K562 (cell line): ENCODE measurements at regions not wholly inside any gene's neighbourhood (a gene's known extent, or its start where the extent isn't known, plus 50 kb on each side); places are given as distances from the start of the nearest gene placed in this dataset.

Experiments
- ATAC-seq: fragments of 200-7000 bp; cut with Tn5 transposase; 3 replicates; pipeline ENCODE4 v1.9.1; 2020; ENCODE audit warnings: moderate library complexity
- BruUV-seq: library from RNA; stranded (reverse); fragments of 400-500 nt; replicated peaks from 2 replicates; lab custom pipeline; 2021; lab: Mats Ljungman, UMichigan
- CTCF ChIA-PET: fragments of 300-600 bp; formaldehyde crosslinking; extraction: SDS; loops from one replicate; lab custom pipeline; 2021; ENCODE audit warnings: low intra/inter-chr PET ratio; lab: Yijun Ruan, JAX
- POLR2A ChIA-PET: fragments of 300-600, 350-650 bp; sonication (Branson Sonifier 250); formaldehyde crosslinking; extraction: SDS; loops from one replicate; lab custom pipeline; 2021; ENCODE audit warnings: antibody characterized with exemption, inconsistent platforms; lab: Yijun Ruan, JAX
- DNase-seq, 4 experiments: peaks; one replicate each; pipeline versions ENCODE4 v3.0.0 to v3.0.0-alpha.2; 2011 to 2018; ENCODE audit warnings: low spot score in 3 of 4, mixed read lengths in 3 of 4; ENCODE audit errors: extremely low read depth in 1 of 4
- FAIRE-seq: peaks from 2 replicates; lab custom pipeline; 2011; peaks lifted over from hg19 to GRCh38; lab: Jason Lieb, UNC
- H2AFZ ChIP-seq: 2 replicates; pipeline ENCODE4 v1.6.0; 2011; ENCODE audit warnings: low read depth, low read length, control low read depth, inconsistent platforms
- H3K27ac ChIP-seq: fragments of 200-600 bp; 3 replicates; pipeline ENCODE4 v1.8.0; 2011; ENCODE audit warnings: low read depth, mild to moderate bottlenecking, control low read depth, inconsistent platforms, low read length, moderate library complexity, mixed read lengths; ENCODE audit errors: extremely low read depth
- H3K27me3 ChIP-seq, 2 experiments: fragments of 300-600 bp in 1 of 2; 2 replicates in 1 of 2; 3 replicates in 1 of 2; pipeline versions ENCODE4 v1.6.0 to v1.8.0; 2011; ENCODE audit warnings: inconsistent platforms in 2 of 2, low read length in 2 of 2, mild to moderate bottlenecking in 1 of 2, mixed read lengths in 1 of 2, moderate library complexity in 1 of 2; ENCODE audit not compliant: control insufficient read depth in 2 of 2, insufficient read depth in 2 of 2
- H3K36me3 ChIP-seq: fragments of 300-600 bp; 3 replicates; pipeline ENCODE4 v1.8.0; 2011; ENCODE audit warnings: mild to moderate bottlenecking, low read length, inconsistent platforms; ENCODE audit not compliant: control insufficient read depth, insufficient read depth
- H3K4me1 ChIP-seq, 2 experiments: fragments of 200-600 bp in 1 of 2; replicated peaks in 1 of 2; 2 replicates in 1 of 2; 3 replicates in 1 of 2; pipeline versions ENCODE4 v1.5.1 to v1.8.0; 2011; ENCODE audit warnings: inconsistent platforms in 2 of 2, low read length in 2 of 2, mild to moderate bottlenecking in 1 of 2, mixed read lengths in 1 of 2, moderate library complexity in 1 of 2; ENCODE audit not compliant: control insufficient read depth in 2 of 2, insufficient read depth in 2 of 2
- H3K4me2 ChIP-seq: 2 replicates; pipeline ENCODE4 v1.6.1; 2011; ENCODE audit warnings: low read length, control low read depth, inconsistent platforms, mixed read lengths; ENCODE audit not compliant: insufficient read depth
- H3K4me3 ChIP-seq: fragments of 200-600 bp; sonication (generic), shearing (Covaris generic); 2 replicates; pipeline ENCODE4 v1.5.1; 2016; ENCODE audit warnings: control low read depth, inconsistent platforms
- H3K79me2 ChIP-seq: fragments of 200-600 bp; 3 replicates; pipeline ENCODE4 v1.8.0; 2011; ENCODE audit warnings: low read length, inconsistent platforms; ENCODE audit not compliant: control insufficient read depth, insufficient read depth
- H3K9ac ChIP-seq, 2 experiments: 2 replicates each; pipeline versions ENCODE4 v1.6.0 to v1.6.1; 2011; ENCODE audit warnings: low read depth in 2 of 2, low read length in 2 of 2, control low read depth in 1 of 2, inconsistent platforms in 1 of 2, mild to moderate bottlenecking in 1 of 2, mixed read lengths in 1 of 2; ENCODE audit not compliant: insufficient read depth in 1 of 2
- H3K9me1 ChIP-seq: one replicate; pipeline ENCODE4 v1.6.0; 2011; ENCODE audit warnings: inconsistent platforms, mild to moderate bottlenecking, low read length, moderate library complexity; ENCODE audit not compliant: control insufficient read depth, insufficient read depth
- H3K9me3 ChIP-seq: replicated peaks from 2 replicates; pipeline ENCODE4 v1.5.1; 2011; ENCODE audit warnings: low read depth, low read length, inconsistent platforms; ENCODE audit not compliant: control insufficient read depth, insufficient read depth
- H4K20me1 ChIP-seq: replicated peaks from 2 replicates; pipeline ENCODE4 v1.6.1; 2011; ENCODE audit warnings: low read length, inconsistent platforms, mixed read lengths; ENCODE audit not compliant: control insufficient read depth, insufficient read depth
- CHD2 ChIP-seq: IDR thresholded peaks from 2 replicates; pipeline ENCODE4 v1.6.1; 2011; ENCODE audit warnings: low read depth, low read length
- ELF1 ChIP-seq: fragments of 200-800 bp; sonication (Bioruptor generic); IDR thresholded peaks from 2 replicates; pipeline ENCODE4 v1.6.1; 2016; ENCODE audit warnings: missing genetic modification characterization, missing compliant biosample characterization
- ESRRA ChIP-seq: fragments of 450-650 bp; IDR thresholded peaks from 2 replicates; pipeline ENCODE4 v1.6.1; 2014; ENCODE audit warnings: low read depth, mild to moderate bottlenecking, moderate library complexity, borderline replicate concordance
- EZH2 ChIP-seq: IDR thresholded peaks from 2 replicates; pipeline ENCODE4 v1.6.1; 2012; ENCODE audit warnings: low read depth, mild to moderate bottlenecking, inconsistent platforms, low read length, borderline replicate concordance
- HNRNPK ChIP-seq: fragments of 200-400 bp; formaldehyde crosslinking; IDR thresholded peaks from one replicate; pipeline ENCODE4 v1.6.1; 2018; ENCODE audit warnings: mild to moderate bottlenecking, low read depth, low read length; ENCODE audit not compliant: poor library complexity, severe bottlenecking
- RBM39 ChIP-seq: fragments of 200-400 bp; formaldehyde crosslinking; optimal IDR thresholded peaks from 2 replicates; pipeline ENCODE3; 2018; ENCODE audit warnings: low read depth, low read length
- SIN3B ChIP-seq: fragments of 450-650 bp; IDR thresholded peaks from 2 replicates; pipeline ENCODE4 v1.6.1; 2017; ENCODE audit warnings: low read depth, mild to moderate bottlenecking, moderate library complexity
- SLC30A9 ChIP-seq: fragments of 250-450 bp; sonication (Bioruptor Pico); IDR thresholded peaks from 2 replicates; pipeline ENCODE4 v1.8.0; 2022; ENCODE audit warnings: mild to moderate bottlenecking, moderate library complexity
- STAG1 ChIP-seq: sonication (generic); formaldehyde crosslinking; IDR thresholded peaks from 2 replicates; pipeline ENCODE4 v1.5.0; 2020; ENCODE audit warnings: missing genetic modification reagents, borderline replicate concordance
- TCFL5 ChIP-seq: fragments of 250-450 bp; sonication (Bioruptor Pico); conservative IDR thresholded peaks from 2 replicates; pipeline ENCODE4 v1.6.1; 2021; ENCODE audit warnings: mild to moderate bottlenecking, moderate library complexity, matching md5 sums
- WGBS: fragments of 100-300 bp; shearing (Covaris generic); methylation state at CpG from one replicate; pipeline ENCODE4 v1.1.6; 2016; ENCODE audit warnings: low coverage, mixed read lengths; ENCODE audit not compliant: insufficient coverage; ENCODE audit errors: missing lambda C conversion rate; 5-methylcytosine and 5-hydroxymethylcytosine counted together
- in situ Hi-C: fragments of 300-500 bp; cut with MboI; formaldehyde crosslinking; loops from 4 replicates; pipeline ENCODE4 v1.15.0; 2018; ENCODE audit warnings: inconsistent platforms, mixed read lengths
- intact Hi-C: fragments of 100-400 bp; cut with micrococcal nuclease; formaldehyde crosslinking; loops from 2 replicates; pipeline ENCODE4 v1.14.2; 2022
- TF ChIP-seq, protein P1 (sequence below): fragments of 450-650 bp; IDR thresholded peaks from 2 replicates; pipeline ENCODE4 v1.6.1; 2016; ENCODE audit warnings: mild to moderate bottlenecking

DNA sequence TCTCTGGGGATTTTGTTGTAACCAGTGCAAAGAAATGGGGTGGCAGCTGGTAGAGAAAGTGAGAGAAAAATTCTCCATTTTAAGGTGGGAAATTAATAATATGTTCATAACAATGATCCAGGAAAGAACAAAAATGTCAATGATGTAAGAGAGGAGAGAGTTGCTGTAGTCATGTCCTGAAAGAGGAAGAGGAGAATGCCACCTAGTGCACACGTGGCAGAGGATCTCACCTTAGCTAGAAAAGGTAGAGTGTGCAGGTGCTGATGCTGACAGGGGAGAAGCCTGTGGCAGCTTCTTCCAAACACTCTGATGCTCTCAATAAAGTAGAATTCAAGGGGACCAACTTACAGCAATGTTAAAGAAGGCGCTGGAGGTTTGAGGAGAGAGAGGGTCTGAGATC lies 282.9 kb upstream of the PKDCC start:
- Histone ChIP-seq H3K4me2 (no peak overlapping the region), H3K27me3 (no peaks in the 10 kb centered on the region), H3K4me1 (no peaks in the 10 kb centered on the region), H4K20me1 (no peaks in the 10 kb centered on the region), H3K27ac (no peak overlapping the region), H3K9ac (no peak overlapping the region), H3K9me3 (no peaks in the 10 kb centered on the region), H3K79me2 (no peaks in the 10 kb centered on the region), H3K36me3 (no peaks in the 10 kb centered on the region), H3K9me1 (no peaks in the 10 kb centered on the region)
- CTCF ChIA-PET, result no interaction called here
- intact Hi-C loops, result no loop called here
- FAIRE-seq, result no peak
- BruUV-seq, result no TSS peak
- no peak for TF ChIP-seq TCFL5 (CRISPR knock-in tag)
- no peak for TF ChIP-seq STAG1 (CRISPR knock-in tag)
- TF ChIP-seq HNRNPK, result no peak
- TF ChIP-seq SIN3B, result no peak
- TF ChIP-seq, protein P1, sequence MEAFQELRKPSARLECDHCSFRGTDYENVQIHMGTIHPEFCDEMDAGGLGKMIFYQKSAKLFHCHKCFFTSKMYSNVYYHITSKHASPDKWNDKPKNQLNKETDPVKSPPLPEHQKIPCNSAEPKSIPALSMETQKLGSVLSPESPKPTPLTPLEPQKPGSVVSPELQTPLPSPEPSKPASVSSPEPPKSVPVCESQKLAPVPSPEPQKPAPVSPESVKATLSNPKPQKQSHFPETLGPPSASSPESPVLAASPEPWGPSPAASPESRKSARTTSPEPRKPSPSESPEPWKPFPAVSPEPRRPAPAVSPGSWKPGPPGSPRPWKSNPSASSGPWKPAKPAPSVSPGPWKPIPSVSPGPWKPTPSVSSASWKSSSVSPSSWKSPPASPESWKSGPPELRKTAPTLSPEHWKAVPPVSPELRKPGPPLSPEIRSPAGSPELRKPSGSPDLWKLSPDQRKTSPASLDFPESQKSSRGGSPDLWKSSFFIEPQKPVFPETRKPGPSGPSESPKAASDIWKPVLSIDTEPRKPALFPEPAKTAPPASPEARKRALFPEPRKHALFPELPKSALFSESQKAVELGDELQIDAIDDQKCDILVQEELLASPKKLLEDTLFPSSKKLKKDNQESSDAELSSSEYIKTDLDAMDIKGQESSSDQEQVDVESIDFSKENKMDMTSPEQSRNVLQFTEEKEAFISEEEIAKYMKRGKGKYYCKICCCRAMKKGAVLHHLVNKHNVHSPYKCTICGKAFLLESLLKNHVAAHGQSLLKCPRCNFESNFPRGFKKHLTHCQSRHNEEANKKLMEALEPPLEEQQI, result no peak
- TF ChIP-seq SLC30A9 (CRISPR knock-in tag), result no peak
- no peak for TF ChIP-seq ELF1 (tag)
- TF ChIP-seq CHD2, result no peak
- TF ChIP-seq EZH2, result no peak
- TF ChIP-seq ESRRA, result no peak
- TF ChIP-seq RBM39, result no peak
- TF ChIP-seq, all 486 proteins: peak for 0
- Histone ChIP-seq H2AFZ (no peak overlapping the region), H3K4me3 (no peak overlapping the region)
- in situ Hi-C loops, result no loop called here
- POLR2A ChIA-PET, result interaction anchor here (0.8 kb wide), 1 partner anchor 25 kb away, joined by 3 read pairs; no protein-coding TSS in a partner anchor
- DNase-seq (no peak), ATAC-seq (no peak)
- WGBS, result 0% methylated on average over 2 of the region's 2 CpGs
